Muscle layer of duodenum (tissue), 2 donors: ENCODE measurements at regions not wholly inside any gene's neighbourhood (a gene's known extent, or its start where the extent isn't known, plus 50 kb on each side); places are given as distances from the start of the nearest gene placed in this dataset.

Source experiments
- H3K27ac ChIP-seq: one replicate; pipeline ENCODE4 v1.7.0; 2013; ENCODE audit warnings: mild to moderate bottlenecking, low read length
- H3K27me3 ChIP-seq: one replicate; pipeline ENCODE4 v1.7.0; 2013; ENCODE audit warnings: low read depth, mild to moderate bottlenecking, control low read depth, low read length
- H3K36me3 ChIP-seq, 2 donors: one replicate each; pipeline ENCODE4 v1.7.0; 2013; ENCODE audit warnings: low read length in 2 of 2, control low read depth in 1 of 2, mild to moderate bottlenecking in 1 of 2; ENCODE audit not compliant: insufficient read depth in 2 of 2, control insufficient read depth in 1 of 2
- H3K4me1 ChIP-seq, 2 donors: one replicate each; pipeline ENCODE4 v1.7.0; 2013; ENCODE audit warnings: low read length in 2 of 2, mild to moderate bottlenecking in 2 of 2, control low read depth in 1 of 2, moderate library complexity in 1 of 2; ENCODE audit not compliant: insufficient read depth in 2 of 2, control insufficient read depth in 1 of 2
- H3K4me3 ChIP-seq, 2 donors: one replicate each; pipeline ENCODE4 v1.7.0; 2013; ENCODE audit warnings: low read length in 2 of 2, low read depth in 1 of 2, mild to moderate bottlenecking in 1 of 2
- H3K9me3 ChIP-seq, 2 donors: one replicate each; pipeline ENCODE4 v1.7.0; 2013; ENCODE audit warnings: low read length in 2 of 2, control low read depth in 1 of 2, mild to moderate bottlenecking in 1 of 2; ENCODE audit not compliant: control insufficient read depth in 1 of 2
- donor health status: healthy.

DNA sequence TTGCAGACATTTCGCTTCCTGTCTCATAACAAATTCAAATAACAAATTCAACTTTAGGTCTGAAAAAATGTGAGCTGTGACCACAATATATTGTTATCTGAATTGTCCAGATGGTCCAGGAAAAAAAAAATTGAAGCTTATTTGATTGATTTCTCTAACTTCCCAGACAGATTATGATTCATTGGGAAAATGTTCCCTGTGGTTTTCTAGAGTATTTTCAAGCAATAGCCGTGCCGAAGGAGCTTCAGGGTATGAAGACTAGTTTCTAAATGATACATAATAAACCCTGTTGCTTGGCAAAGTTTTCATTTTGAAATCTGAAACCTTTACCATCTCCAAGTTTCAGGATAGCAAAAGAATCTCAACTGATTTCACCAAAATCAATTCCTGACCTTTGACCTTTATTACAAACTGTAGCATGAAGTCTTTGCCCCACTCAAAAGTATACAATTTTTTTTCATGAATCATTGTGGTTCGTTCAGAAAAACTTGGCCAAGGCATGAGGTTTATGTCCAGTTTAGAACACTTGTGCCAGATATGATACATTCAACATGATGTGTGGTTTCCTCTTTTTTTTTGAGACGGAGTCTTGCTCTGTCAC lies 109.9 kb downstream of the JCAD start:
- Histone ChIP-seq H3K36me3 (no peaks in the 10 kb centered on the region), H3K4me1 (peaks cover 5 to 30% of the 10 kb centered on the region in 2 donors), H3K9me3 (no peaks in the 10 kb centered on the region), H3K27me3 (no peaks in the 10 kb centered on the region), H3K4me3 (no peak overlapping the region), H3K27ac (no peak overlapping the region)

DNA sequence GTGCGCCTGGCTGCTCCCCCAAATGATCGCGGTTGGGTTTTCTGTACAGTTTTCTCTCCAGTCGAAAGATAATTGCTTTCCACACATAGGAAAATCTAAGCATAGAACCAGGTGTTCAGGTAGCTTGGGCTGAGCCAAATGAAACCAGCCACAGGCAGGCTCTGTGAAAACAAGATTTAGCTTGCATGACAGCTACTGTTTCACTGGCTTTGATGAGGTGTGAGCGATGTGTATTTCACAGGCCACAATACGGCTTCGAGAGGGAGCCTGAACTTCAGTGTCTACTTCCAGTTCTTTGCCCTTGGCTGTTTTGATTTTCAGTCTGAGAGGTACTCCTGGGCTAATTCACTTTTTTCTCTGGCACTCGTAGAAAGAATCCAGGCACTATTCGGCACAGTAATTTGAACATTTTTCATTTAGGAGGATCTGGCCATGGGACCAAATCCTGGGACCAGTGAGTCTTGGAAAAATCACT lies 110.5 kb downstream of the JCAD start:
- H3K4me1 ChIP-seq, result peaks cover 5 to 30% of the 10 kb centered on the region in 2 donors
- H3K9me3 ChIP-seq, result no peaks in the 10 kb centered on the region
- peak overlapping the region; percentile 23 for H3K27ac ChIP-seq
- no peaks in the 10 kb centered on the region for H3K27me3 ChIP-seq
- H3K4me3 ChIP-seq, result no peak overlapping the region
- no peaks in the 10 kb centered on the region for H3K36me3 ChIP-seq

DNA sequence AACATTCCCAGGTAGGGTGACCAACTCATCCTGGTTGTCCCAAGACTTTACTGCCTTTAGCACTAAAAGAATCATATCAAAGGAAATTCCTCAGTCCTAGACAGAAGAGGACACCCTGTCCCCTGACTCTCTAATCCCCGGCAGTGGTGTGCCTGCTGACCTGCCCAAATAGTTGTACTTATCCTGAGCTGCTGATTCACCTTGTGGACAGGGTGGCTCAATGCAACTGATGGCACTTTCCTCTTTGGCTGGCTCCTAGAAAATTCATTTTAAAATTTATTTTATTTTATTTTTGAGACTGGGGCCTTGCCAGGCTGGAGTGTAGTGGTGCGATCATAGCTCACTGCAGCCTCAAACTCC lies 111.7 kb downstream of the JCAD start:
- H3K36me3 ChIP-seq, result no peaks in the 10 kb centered on the region
- no peaks in the 10 kb centered on the region for H3K27me3 ChIP-seq
- peaks cover 5 to 30% of the 10 kb centered on the region in 2 donors for H3K4me1 ChIP-seq
- no peaks in the 10 kb centered on the region for H3K9me3 ChIP-seq
- H3K27ac ChIP-seq, result no peak overlapping the region
- no peak overlapping the region for H3K4me3 ChIP-seq

DNA sequence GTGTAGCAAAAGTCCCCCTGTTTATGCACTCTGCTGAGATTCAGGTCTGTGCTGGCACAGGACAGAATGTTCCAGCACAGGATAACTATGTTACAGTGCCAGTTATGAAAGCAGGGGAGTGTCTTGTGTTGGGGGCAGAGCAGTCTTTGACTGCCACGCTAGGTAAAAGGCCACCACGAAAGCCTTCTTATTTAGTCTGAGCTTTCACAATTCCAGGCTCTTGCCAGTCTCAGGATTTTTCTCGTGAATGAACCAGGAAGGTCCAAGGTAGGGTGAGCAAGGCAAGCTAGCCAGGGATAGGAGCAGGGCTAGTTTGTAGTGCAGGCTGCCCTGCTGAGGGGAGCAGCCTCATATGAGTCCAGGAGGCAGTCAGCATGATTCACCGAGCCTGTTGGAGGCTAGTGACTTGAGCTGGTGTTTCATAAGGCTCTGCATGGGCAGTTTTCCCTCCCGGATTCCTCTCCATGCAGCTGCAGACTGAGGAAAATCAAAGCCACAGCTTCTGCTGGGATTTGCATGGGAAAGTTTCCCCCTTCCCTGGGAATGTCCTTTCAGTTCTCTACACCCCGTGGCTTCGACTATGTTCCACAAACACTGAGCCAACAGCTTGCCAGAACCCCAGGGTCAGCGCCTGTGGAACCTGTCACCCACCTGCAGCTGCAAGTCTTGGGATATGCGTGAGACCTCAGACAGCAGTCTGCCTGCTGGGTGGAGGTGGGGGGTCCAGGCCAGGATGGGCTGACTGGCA lies 112.3 kb downstream of the JCAD start:
- H3K9me3 ChIP-seq, result no peaks in the 10 kb centered on the region
- no peak overlapping the region for H3K4me3 ChIP-seq

DNA sequence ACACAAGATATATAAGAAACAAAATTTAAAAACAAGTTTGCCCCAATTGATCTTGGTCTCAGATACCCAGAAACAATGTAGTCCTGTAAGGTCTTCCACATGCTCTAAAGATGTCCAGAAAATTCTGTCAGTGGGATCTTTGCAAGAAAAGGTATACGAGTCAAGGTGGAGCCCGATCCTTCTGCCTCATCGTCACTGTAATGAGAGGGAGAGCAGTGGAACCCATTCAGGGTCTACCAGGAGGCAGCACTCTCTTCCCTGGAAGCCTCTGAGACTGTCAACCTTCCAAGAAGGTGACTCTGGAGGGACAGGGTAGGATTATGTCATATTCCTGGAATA lies 112.8 kb downstream of the JCAD start:
- Histone ChIP-seq H3K4me1 (peaks cover 5 to 30% of the 10 kb centered on the region in 2 donors), H3K9me3 (no peaks in the 10 kb centered on the region), H3K36me3 (no peaks in the 10 kb centered on the region)

More for the DNA sequence above, 112.3 kb downstream of the JCAD start:
- Histone ChIP-seq H3K4me1 (peaks cover 5 to 30% of the 10 kb centered on the region in 2 donors), H3K27me3 (no peaks in the 10 kb centered on the region), H3K36me3 (no peaks in the 10 kb centered on the region), H3K27ac (no peak overlapping the region)

DNA sequence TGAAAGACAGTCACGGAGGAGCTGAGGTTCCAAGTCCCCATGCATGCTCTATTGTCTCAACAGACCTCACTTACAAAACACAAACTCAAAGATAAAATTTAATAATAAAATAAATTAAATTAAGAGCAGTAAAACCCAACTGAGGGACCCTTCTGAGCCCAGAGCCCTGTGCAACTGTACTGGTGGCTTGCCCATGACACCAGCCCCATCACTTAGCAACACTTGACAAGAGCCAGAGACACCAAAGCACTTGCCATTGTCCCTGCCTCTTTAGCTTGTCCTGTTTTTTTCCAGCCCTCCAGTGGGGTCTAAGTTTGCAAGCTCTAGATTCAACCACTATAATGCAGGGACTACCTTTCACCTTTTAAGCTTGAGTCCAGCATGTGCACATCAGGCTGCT lies 117.9 kb downstream of the JCAD start:
- Histone ChIP-seq H3K4me3 (no peak overlapping the region), H3K36me3 (no peaks in the 10 kb centered on the region), H3K4me1 (no peaks in the 10 kb centered on the region), H3K27me3 (no peaks in the 10 kb centered on the region), H3K9me3 (no peaks in the 10 kb centered on the region), H3K27ac (no peak overlapping the region)

More for the DNA sequence above, 112.8 kb downstream of the JCAD start:
- Histone ChIP-seq H3K27ac (no peak overlapping the region), H3K27me3 (no peaks in the 10 kb centered on the region), H3K4me3 (no peak overlapping the region)

DNA sequence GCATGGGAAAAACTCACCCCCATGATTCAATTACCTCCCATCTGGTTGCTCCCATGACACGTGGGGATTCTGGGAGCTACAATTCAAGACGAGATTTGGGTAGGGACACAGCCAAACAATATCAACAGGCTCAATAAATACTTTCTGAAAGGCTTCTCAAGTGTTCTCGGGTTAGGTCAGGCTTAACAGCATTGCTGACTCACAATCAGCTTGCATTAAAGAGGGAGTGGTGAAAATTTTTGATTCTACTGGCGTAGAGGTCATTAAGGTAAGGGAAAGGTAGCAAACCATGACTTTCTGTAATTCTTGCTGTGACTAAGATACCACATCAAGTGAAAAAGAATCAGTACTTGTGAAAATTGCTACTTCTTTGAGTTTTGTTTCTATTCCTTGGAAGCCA lies 126.4 kb downstream of the JCAD start:
- no peaks in the 10 kb centered on the region for H3K4me1 ChIP-seq
- H3K27me3 ChIP-seq, result no peaks in the 10 kb centered on the region
- H3K27ac ChIP-seq, result no peak overlapping the region
- H3K9me3 ChIP-seq, result peaks cover 0 to 3% of the 10 kb centered on the region in 2 donors
- H3K36me3 ChIP-seq, result no peaks in the 10 kb centered on the region
- H3K4me3 ChIP-seq, result no peak overlapping the region

DNA sequence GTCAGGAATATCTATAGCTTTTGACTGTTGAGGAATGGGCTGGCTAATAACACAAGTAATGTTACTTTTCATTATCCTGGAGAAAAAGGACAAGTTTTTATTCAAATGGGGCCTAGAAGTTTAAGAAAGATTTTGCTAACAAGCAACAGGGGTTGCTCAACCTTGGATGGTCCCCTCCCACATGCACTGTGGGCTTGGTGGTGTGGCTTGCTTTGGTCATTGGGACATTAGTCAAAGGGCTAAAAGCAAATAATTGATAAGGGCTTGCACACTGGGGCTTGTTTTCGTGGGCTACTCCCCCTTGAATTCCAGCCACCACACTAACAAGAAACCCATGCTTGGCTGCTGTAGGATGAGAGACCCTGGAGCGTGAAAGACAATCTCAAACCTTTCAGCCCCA lies 127.6 kb downstream of the JCAD start:
- Histone ChIP-seq H3K4me1 (no peaks in the 10 kb centered on the region), H3K9me3 (peaks cover 0 to 3% of the 10 kb centered on the region in 2 donors), H3K4me3 (no peak overlapping the region), H3K27me3 (no peaks in the 10 kb centered on the region), H3K36me3 (no peaks in the 10 kb centered on the region), H3K27ac (no peak overlapping the region)

DNA sequence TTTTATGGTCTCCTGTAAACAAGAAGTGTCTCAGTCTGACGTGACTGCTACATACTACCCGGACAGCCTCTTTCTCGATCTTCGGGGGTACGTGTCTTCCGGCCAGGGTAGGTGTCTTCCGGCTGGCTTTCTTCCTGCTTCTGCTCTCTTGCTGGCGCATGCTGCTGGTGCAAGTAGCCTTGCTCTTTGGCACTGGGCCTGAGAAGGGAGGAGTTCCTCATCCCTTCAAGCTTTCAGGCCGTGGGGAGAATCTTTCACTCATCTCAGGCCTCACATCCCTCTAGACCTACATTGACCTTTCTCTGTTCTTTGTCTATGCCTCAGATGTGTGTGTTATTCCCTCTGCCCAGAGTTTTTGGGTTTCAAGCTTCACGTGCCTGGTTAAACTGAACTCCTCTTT lies 130.4 kb downstream of the JCAD start:
- Histone ChIP-seq H3K27ac (no peak overlapping the region), H3K4me1 (no peaks in the 10 kb centered on the region), H3K36me3 (no peaks in the 10 kb centered on the region), H3K27me3 (no peaks in the 10 kb centered on the region), H3K4me3 (no peak overlapping the region), H3K9me3 (peaks cover 0 to 3% of the 10 kb centered on the region in 2 donors)

DNA sequence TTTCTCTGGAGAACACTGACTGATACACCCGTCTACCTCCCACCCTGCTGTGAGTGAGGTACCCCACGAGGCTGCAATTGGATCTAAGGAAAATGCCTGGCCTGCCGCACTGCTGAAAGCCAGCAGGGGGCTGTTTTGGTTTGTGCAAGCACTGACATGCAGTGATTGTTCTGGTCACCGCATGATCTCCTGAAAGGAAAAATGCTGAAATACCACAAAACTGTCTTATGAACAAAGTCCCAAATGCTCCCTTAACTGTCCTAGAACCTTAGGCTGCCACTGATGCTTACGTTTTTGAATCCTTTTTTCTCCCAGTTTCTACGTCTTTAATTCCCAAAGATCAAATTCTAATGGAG lies 132.7 kb downstream of the JCAD start:
- Histone ChIP-seq H3K27me3 (no peaks in the 10 kb centered on the region), H3K36me3 (no peaks in the 10 kb centered on the region), H3K27ac (no peak overlapping the region), H3K4me1 (no peaks in the 10 kb centered on the region), H3K9me3 (peaks cover 0 to 3% of the 10 kb centered on the region in 2 donors), H3K4me3 (no peak overlapping the region)

DNA sequence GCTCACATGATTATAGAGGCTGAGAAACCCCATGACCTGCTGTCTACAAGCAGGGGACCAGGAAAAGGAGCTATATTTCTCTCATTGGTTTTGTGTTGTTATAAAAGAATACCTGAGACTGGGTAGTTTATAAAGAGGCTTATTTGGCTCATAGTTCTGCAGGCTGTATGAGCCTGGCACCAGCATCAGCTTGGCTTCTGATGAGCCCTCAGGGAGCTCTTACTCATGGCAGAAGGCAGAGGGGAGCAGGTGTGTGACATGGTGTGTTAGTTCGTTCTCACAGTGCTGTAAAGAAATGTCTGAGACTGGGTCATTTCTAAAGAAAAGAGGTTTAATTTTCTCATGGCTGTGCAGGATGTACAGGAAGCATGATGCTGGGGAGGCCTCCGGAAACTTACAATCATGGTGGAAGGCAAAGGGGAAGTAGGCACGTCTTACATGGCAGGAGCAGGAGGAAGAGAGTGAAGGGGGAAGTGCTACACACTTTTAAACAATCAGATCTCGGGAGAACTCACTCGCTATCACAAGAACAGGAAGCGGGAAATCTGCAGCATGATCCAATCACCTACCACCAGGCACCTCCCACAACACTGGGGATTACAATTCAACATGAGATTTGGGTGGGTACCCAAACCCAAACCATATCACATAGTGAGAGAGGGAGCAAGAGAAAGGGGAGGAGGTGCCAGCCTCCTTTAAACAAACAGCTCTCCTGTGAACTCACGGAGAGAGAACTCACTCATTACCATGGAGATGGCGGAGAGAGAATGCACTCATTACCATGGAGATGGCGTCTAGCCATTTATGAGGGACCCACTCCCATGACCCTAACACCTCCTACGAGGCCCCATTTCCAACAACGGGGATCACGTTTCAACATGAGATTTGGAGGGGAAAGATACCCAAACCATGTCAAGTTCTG lies 133.4 kb downstream of the JCAD start:
- H3K9me3 ChIP-seq, result peaks cover 0 to 3% of the 10 kb centered on the region in 2 donors
- H3K27ac ChIP-seq, result no peak overlapping the region
- no peaks in the 10 kb centered on the region for H3K36me3 ChIP-seq
- H3K4me3 ChIP-seq, result no peak overlapping the region
- H3K4me1 ChIP-seq, result no peaks in the 10 kb centered on the region
- H3K27me3 ChIP-seq, result no peaks in the 10 kb centered on the region
